ENCODE measurements at regions not wholly inside any gene's neighbourhood (a gene's known extent, or its start where the extent isn't known, plus 50 kb on each side); places are given as distances from the start of the nearest gene placed in this dataset.

DNA sequence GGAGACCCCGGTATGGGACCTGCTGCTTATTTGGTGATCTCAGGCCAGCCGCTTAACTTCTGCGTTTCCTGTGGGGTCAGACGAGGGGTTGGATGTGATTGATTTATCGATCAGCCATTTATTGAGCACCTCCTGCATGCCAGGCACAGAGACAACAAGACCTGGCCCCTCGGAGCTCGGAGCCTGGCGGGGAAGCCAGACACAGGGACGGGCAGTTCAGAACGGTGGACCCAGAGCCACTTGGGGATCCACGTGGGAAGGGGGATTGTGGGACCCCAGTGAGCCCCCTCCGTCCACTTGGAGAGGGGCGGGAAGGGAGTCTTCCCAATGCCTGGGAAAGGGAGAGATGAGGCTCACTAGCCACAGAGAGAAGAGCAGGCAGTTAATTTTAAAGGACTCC is 84.7 kb upstream of the CIBAR2 start:
- no peak for TF ChIP-seq POLR2A (IDR thresholded peaks at IDR 0.05)
- TF ChIP-seq, protein P1, sequence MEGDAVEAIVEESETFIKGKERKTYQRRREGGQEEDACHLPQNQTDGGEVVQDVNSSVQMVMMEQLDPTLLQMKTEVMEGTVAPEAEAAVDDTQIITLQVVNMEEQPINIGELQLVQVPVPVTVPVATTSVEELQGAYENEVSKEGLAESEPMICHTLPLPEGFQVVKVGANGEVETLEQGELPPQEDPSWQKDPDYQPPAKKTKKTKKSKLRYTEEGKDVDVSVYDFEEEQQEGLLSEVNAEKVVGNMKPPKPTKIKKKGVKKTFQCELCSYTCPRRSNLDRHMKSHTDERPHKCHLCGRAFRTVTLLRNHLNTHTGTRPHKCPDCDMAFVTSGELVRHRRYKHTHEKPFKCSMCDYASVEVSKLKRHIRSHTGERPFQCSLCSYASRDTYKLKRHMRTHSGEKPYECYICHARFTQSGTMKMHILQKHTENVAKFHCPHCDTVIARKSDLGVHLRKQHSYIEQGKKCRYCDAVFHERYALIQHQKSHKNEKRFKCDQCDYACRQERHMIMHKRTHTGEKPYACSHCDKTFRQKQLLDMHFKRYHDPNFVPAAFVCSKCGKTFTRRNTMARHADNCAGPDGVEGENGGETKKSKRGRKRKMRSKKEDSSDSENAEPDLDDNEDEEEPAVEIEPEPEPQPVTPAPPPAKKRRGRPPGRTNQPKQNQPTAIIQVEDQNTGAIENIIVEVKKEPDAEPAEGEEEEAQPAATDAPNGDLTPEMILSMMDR (IDR thresholded peaks at IDR 0.05): no peak

Data from heart left ventricle (tissue), 13 donors.